Prostate gland (tissue), 2 donors: ENCODE measurements at regions not wholly inside any gene's neighbourhood (a gene's known extent, or its start where the extent isn't known, plus 50 kb on each side); places are given as distances from the start of the nearest gene placed in this dataset.

ENCODE experiments used
- DNase-seq: peaks from one replicate; pipeline ENCODE4 v3.0.0-alpha.2; 2019; ENCODE audit warnings: low spot score
- H3K27ac ChIP-seq, 2 donors: fragments of 200-600 bp; sonication (generic); 2 replicates each; pipeline ENCODE4 v1.5.1; 2017 to 2019
- H3K27me3 ChIP-seq: fragments of 200-600 bp; sonication (generic); replicated peaks from 2 replicates; pipeline ENCODE4 v1.5.1; 2019; ENCODE audit not compliant: insufficient read depth
- H3K36me3 ChIP-seq, 2 donors: fragments of 200-600 bp; sonication (generic); 1 replicate in 1 of 2; 2 replicates in 1 of 2; pipeline versions ENCODE4 v1.5.1 to v1.8.1; 2017 to 2019
- H3K4me1 ChIP-seq: fragments of 200-600 bp; sonication (generic); replicated peaks from 2 replicates; pipeline ENCODE4 v1.5.1; 2019
- H3K4me3 ChIP-seq, 2 donors: fragments of 200-600 bp; sonication (generic); 2 replicates each; pipeline ENCODE4 v1.5.1; 2017 to 2019
- H3K9me3 ChIP-seq: fragments of 200-600 bp; sonication (generic); 2 replicates; pipeline ENCODE4 v1.5.1; 2017
- POLR2A ChIP-seq: fragments of 450-650 bp; IDR thresholded peaks from one replicate; pipeline ENCODE4 v1.6.1; 2016; ENCODE audit warnings: antibody characterized with exemption, mild to moderate bottlenecking
- POLR2AphosphoS5 ChIP-seq: sonication (generic); formaldehyde crosslinking; IDR thresholded peaks from one replicate; pipeline ENCODE4 v1.6.1; 2017; ENCODE audit warnings: antibody characterized with exemption
- WGBS: methylation state at CpG from one replicate; pipeline ENCODE4 v1.1.5; 2018; 5-methylcytosine and 5-hydroxymethylcytosine counted together
- intact Hi-C: fragments of 100-400 bp; cut with DNase I; formaldehyde crosslinking; loops from one replicate; pipeline ENCODE4 v1.14.2; 2022
- TF ChIP-seq, protein P1 (sequence below), 4 experiments: fragments of 200-600 bp in 2 of 4; fragments of 450-650 bp in 2 of 4; sonication (generic) in 2 of 4; IDR thresholded peaks; 1 replicate in 3 of 4; 2 replicates in 1 of 4; pipeline ENCODE4 v1.5.1; 2016 to 2019; ENCODE audit warnings: antibody characterized with exemption in 4 of 4, mild to moderate bottlenecking in 2 of 4, moderate library complexity in 2 of 4

- WGBS, result 73% methylated on average over 1 of the region's 1 CpG
- intact Hi-C loops, result no loop called here
- H3K9me3 ChIP-seq, result no peaks in the 10 kb centered on the region
- H3K27ac ChIP-seq, result no peak overlapping the region
- H3K4me3 ChIP-seq, result no peak overlapping the region
- H3K4me1 ChIP-seq, result no peaks in the 10 kb centered on the region
- no peak for TF ChIP-seq POLR2AphosphoS5
- TF ChIP-seq, protein P1, sequence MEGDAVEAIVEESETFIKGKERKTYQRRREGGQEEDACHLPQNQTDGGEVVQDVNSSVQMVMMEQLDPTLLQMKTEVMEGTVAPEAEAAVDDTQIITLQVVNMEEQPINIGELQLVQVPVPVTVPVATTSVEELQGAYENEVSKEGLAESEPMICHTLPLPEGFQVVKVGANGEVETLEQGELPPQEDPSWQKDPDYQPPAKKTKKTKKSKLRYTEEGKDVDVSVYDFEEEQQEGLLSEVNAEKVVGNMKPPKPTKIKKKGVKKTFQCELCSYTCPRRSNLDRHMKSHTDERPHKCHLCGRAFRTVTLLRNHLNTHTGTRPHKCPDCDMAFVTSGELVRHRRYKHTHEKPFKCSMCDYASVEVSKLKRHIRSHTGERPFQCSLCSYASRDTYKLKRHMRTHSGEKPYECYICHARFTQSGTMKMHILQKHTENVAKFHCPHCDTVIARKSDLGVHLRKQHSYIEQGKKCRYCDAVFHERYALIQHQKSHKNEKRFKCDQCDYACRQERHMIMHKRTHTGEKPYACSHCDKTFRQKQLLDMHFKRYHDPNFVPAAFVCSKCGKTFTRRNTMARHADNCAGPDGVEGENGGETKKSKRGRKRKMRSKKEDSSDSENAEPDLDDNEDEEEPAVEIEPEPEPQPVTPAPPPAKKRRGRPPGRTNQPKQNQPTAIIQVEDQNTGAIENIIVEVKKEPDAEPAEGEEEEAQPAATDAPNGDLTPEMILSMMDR (IDR thresholded peaks at IDR 0.05), result no peak
- TF ChIP-seq POLR2A, result no peak
- H3K36me3 ChIP-seq, result no peaks in the 10 kb centered on the region
- no peak for DNase-seq
- no peaks in the 10 kb centered on the region for H3K27me3 ChIP-seq
Measured at GRCh38 chr11:87645626-87646025, 529.6 kb downstream of the RAB38 start.

DNA sequence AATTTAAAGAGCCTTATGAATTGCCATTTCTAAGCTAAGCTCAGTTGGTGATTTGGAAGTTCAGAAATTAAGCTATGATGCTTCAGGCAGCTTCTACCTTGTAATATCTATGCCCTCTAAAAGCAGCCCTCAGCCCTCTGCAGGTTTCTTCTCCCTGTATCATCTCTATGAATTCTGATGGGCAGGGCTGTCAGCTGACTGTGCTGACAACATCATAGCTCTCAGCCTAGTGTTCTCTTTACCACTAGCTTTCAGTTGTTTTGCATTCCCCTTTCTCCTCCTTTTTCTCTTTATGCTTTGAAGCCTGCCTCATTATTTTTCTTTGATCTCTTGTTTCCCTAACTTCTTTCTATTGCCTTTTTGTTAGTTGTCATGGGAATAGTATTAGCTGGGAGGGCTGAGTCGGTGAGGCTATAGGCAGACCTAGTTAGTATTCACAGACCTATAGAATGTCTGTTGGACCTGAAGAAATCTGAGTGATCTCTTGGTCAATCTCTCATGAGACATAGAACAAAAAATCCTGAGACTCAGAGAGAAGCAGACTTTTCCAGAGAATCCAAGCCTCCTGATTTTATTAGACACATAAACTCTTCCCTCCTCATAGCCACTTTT is 535.4 kb downstream of the RAB38 start:
- Histone ChIP-seq H3K4me3 (no peak overlapping the region), H3K36me3 (no peaks in the 10 kb centered on the region), H3K4me1 (no peaks in the 10 kb centered on the region), H3K27ac (no peak overlapping the region), H3K9me3 (no peaks in the 10 kb centered on the region), H3K27me3 (no peaks in the 10 kb centered on the region)
- DNase-seq, result no peak
- WGBS, result 42% methylated on average over 1 of the region's 1 CpG
- intact Hi-C loops, result no loop called here
- TF ChIP-seq, protein P1 (IDR thresholded peaks at IDR 0.05), result no peak
- no peak for TF ChIP-seq POLR2A
- TF ChIP-seq POLR2AphosphoS5, result no peak

DNA sequence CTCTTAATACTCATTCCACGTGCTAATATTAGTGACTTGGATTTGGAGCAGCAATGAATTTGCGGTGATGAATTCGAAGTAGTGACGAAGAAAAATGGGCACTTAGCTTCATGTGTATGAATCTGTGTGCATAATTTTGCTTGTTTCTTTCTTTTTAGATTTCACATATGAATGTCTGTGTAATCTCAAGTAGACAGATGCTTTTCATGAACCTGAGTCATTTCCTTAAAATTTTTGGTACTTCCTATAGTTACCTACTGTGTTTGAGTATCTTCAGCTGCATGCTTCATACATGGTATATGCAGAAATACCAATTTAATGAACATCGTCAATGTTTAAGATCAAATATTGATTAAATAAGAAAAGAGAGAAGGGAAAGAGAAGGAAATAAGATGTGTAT is 540.2 kb downstream of the RAB38 start:
- TF ChIP-seq POLR2AphosphoS5, result no peak
- no peak for TF ChIP-seq POLR2A
- TF ChIP-seq, protein P1 (IDR thresholded peaks at IDR 0.05), result no peak
- Histone ChIP-seq H3K9me3 (no peaks in the 10 kb centered on the region), H3K27me3 (no peaks in the 10 kb centered on the region), H3K4me3 (no peak overlapping the region), H3K36me3 (no peaks in the 10 kb centered on the region), H3K27ac (no peak overlapping the region), H3K4me1 (no peaks in the 10 kb centered on the region)
- intact Hi-C loops, result no loop called here
- DNase-seq, result no peak
- WGBS, result 88% methylated on average over 5 of the region's 5 CpGs

DNA sequence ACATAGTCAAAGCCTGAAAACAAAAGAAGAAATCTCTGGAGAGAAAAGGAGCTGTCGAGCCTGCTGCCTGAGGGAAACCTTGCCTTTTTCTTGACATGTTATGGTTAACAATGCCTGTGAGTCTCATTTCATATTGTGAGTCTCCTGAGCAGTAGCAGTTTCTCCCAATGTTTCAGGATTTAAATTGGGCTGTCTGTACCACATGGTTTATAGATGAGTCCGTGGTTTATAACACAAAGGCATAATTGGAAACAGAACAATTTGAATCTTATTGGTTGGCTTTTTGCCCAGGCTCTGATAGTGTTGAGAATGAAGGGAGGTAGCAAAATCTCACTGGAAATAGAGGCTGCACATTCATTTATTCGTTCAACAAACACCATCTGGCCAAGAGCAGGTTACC is 540.9 kb downstream of the RAB38 start:
- Histone ChIP-seq H3K27ac (no peak overlapping the region), H3K4me1 (no peaks in the 10 kb centered on the region), H3K36me3 (no peaks in the 10 kb centered on the region), H3K4me3 (no peak overlapping the region), H3K27me3 (no peaks in the 10 kb centered on the region), H3K9me3 (no peaks in the 10 kb centered on the region)
- WGBS, result 40% methylated on average over 3 of the region's 3 CpGs
- intact Hi-C loops, result no loop called here
- TF ChIP-seq POLR2AphosphoS5 (no peak), POLR2A (no peak)
- TF ChIP-seq, protein P1 (IDR thresholded peaks at IDR 0.05), result no peak
- no peak for DNase-seq

DNA sequence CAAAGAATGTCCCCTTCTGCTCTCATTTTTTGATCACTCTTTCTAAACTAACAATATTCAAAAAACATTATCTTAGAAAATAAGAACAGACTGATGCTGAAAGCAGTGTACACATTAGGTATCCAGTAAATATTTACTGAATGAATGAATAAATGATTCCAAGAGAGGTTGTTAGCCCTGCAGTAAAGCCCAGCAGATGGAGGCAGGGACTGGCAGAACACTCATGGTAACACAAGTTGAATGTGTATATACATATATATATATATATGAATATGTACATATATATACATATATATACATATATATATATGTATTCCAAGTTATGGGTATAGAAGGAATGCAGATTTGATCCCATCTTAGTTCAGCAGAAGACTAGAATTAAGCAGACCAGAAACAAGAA is 546.3 kb downstream of the RAB38 start:
- no peak for TF ChIP-seq POLR2A
- TF ChIP-seq POLR2AphosphoS5, result no peak
- TF ChIP-seq, protein P1 (IDR thresholded peaks at IDR 0.05), result no peak
- Histone ChIP-seq H3K36me3 (no peaks in the 10 kb centered on the region), H3K9me3 (no peaks in the 10 kb centered on the region), H3K4me1 (no peaks in the 10 kb centered on the region), H3K4me3 (no peak overlapping the region), H3K27me3 (no peaks in the 10 kb centered on the region), H3K27ac (no peak overlapping the region)
- no peak for DNase-seq
- intact Hi-C loops, result no loop called here
